Activated naive CD4-positive, alpha-beta T cell treated with anti-CD3 and anti-CD28 coated beads, Interleukin-2, amount 50 U/mL, for 72 hours (primary cell): ENCODE measurements at regions not wholly inside any gene's neighbourhood (a gene's known extent, or its start where the extent isn't known, plus 50 kb on each side); places are given as distances from the start of the nearest gene placed in this dataset.
"Not testable (repeated sequence)": the region's sequence is repeated elsewhere in the genome, so short reads cannot be mapped to it uniquely, and the experiment has no call there.

ENCODE experiments used
- ATAC-seq, 2 donors: fragments of 150-1000 bp; cut with Tn5 transposase; 2 replicates each; pipeline ENCODE4 v1.10.0; 2021; ENCODE audit warnings: mild to moderate bottlenecking in 2 of 2, moderate library complexity in 2 of 2
- DNase-seq, 2 donors: peaks; one replicate each; pipeline ENCODE4 v3.0.0; 2021 to 2022; ENCODE audit warnings: low spot score in 2 of 2
- H3K27ac Mint-ChIP-seq, 2 donors: one replicate each; pipeline ENCODE4 v1.8.0; 2022; ENCODE audit warnings: mild to moderate bottlenecking in 2 of 2, mixed read lengths in 2 of 2
- H3K36me3 Mint-ChIP-seq, 2 donors: one replicate each; pipeline ENCODE4 v1.8.0; 2022; ENCODE audit warnings: mixed read lengths in 2 of 2
- H3K9me3 Mint-ChIP-seq, 2 donors: one replicate each; pipeline ENCODE4 v1.8.0; 2022; ENCODE audit warnings: mixed read lengths in 2 of 2

DNA sequence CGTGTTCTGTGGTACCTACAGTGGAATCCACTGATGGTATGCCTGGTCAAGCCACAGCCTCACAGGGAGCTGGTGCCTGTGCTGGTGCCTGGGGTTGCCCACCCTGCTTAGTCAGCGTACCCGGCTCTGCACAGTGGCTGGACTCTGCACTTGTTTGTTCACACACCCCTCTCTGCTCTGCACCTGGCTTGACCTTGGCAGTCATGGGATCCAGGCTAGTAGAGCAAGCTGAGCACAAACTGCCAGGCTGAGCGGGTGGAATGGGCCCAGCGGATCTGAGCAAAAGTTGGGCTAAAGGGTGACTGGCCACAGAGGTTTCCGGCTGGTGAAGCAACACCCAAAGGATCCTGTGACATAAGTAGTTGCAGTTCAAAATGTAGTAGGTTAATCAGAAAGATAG is 163.5 kb downstream of the CDH19 start:
- H3K36me3 Mint-ChIP-seq = no peaks in the 10 kb centered on the region
- ATAC-seq (no peak), DNase-seq (no peak)
- H3K9me3 Mint-ChIP-seq = peaks cover 0 to 11% of the 10 kb centered on the region in 2 donors
- H3K27ac Mint-ChIP-seq = no peak overlapping the region

DNA sequence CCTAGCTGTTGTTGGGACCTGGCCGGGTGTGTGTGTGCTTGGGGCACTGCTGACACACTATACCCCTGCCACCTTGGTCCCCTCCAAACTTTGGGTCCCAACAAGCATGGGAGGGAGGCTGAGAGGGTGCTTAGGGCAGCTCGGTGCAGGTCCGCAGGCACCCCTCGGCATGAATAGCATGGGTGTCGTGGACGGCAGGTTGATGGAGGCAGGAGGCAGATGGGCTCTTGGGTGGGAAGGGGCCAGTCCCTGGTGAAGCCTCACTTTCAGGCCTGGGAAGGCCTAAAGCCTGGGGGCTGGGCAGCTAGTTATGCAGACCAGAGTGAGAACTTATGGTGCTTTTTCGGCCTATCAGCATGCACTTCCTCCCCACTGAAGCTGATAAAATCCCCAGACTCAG is 164.2 kb downstream of the CDH19 start:
- H3K9me3 Mint-ChIP-seq = peaks cover 0 to 11% of the 10 kb centered on the region in 2 donors
- no peaks in the 10 kb centered on the region for H3K36me3 Mint-ChIP-seq
- H3K27ac Mint-ChIP-seq = no peak overlapping the region
- ATAC-seq (no peak), DNase-seq (no peak)

GRCh38 chr18:66438711-66439536 is 165.0 kb downstream of the CDH19 start:
- no peak overlapping the region for H3K27ac Mint-ChIP-seq
- H3K9me3 Mint-ChIP-seq = peaks cover 0 to 7% of the 10 kb centered on the region in 2 donors
- no peaks in the 10 kb centered on the region for H3K36me3 Mint-ChIP-seq
- DNase-seq = no peak
- ATAC-seq = no peak

DNA sequence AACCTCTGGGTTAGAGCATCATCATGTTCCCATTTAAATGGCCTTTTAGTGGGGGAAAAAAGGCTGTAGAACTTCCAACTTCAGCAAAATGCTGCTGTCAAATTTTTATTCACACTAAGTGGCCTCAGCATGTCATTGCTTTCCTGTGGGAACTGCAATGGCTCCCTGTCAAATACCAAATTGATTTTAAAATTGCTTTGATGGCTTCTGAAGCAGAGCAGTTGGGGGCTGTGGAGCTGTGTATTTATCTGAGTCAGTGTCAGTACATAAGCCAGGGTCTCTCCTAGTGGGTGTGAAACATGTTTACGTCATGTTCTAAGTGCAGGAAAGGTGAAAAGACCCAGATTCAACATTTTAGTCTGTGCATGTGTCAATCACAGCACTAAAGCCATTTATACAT is 171.3 kb downstream of the CDH19 start:
- H3K36me3 Mint-ChIP-seq = no peaks in the 10 kb centered on the region
- no peak overlapping the region for H3K27ac Mint-ChIP-seq
- DNase-seq (no peak), ATAC-seq (no peak)
- peaks cover 0 to 5% of the 10 kb centered on the region in 2 donors for H3K9me3 Mint-ChIP-seq

DNA sequence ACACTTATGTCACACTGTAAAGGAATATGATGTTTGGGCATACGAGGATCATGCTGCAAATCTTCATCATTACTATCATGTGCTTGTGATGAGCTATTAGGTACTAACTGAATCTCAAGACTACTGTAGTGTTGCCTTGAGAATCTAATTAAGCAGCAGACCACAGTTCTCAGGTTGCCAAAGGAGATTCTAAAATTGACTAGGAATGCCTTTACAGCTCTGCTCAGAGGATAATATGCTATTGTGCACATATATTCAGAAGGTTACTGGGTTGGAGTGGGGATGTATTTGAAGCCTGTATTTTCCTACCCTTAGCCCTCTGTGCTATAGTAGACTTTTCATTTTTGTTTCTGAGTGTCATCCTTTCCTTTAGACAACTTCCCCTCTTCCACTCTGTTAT is 175.1 kb downstream of the CDH19 start:
- Mint-ChIP-seq H3K9me3 (peaks cover 5 to 7% of the 10 kb centered on the region in 2 donors), H3K27ac (no peak overlapping the region)
- no peak for ATAC-seq

GRCh38 chr18:66419400-66419799 is 184.5 kb downstream of the CDH19 start:
- H3K36me3 Mint-ChIP-seq = peaks cover 0 to 2% of the 10 kb centered on the region in 2 donors
- no peak overlapping the region for H3K27ac Mint-ChIP-seq
- peaks cover 9 to 13% of the 10 kb centered on the region in 2 donors for H3K9me3 Mint-ChIP-seq
- DNase-seq (no peak), ATAC-seq (no peak)

More for the DNA sequence above, 175.1 kb downstream of the CDH19 start:
- no peak for DNase-seq
- H3K36me3 Mint-ChIP-seq = no peaks in the 10 kb centered on the region

DNA sequence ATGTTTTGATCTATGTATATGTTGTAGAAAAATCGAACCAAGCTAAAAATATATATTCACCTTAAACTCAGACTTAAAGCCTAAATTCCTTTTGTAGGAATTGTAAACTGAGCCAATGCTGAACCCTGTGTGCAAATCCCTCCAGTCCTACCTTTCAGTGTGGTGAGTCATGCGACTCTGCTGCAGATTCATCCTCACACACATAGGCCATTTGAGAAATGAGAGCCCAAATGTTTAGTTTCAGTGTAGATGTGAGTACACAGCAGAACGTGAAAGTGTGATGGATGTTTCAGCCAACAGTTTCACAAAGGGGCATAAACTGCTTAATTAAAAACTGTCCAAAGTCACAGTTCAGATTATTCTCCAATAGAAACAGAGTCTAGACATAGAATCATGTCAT is 193.2 kb downstream of the CDH19 start:
- Mint-ChIP-seq H3K9me3 (peaks cover 4 to 5% of the 10 kb centered on the region in 2 donors), H3K36me3 (peaks cover 0 to 4% of the 10 kb centered on the region in 2 donors), H3K27ac (no peak overlapping the region)
- DNase-seq = no peak
- no peak for ATAC-seq

DNA sequence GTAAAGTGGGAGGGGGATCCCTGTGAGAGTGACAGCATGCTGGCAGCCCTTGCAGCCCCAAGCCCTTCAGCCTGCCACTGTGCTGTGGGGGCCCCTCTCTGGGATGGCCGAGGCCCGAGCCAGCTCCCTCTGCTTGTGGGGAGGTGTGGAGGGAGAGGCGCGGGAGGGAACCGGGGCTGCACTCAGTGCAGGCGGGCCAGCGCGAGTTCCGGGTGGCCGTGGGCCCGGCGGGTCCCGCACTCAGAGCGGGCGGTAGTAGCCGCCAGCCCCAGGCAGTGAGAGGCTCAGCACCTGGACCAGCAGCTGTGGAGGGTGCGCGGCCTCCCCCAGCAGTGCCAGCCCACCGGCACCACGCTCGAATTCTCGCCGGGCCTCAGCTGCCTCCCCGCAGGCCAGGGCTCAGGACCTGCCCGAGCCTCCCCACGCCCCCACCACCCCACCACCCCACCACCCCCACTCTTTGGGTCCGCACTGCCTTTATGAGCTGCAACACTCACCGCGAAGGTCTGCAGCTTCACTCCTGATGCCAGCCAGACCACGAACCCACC is 208.1 kb downstream of the CDH19 start:
- H3K27ac Mint-ChIP-seq = no peak overlapping the region

GRCh38 chr18:66393463-66393862 is 210.4 kb downstream of the CDH19 start:
- DNase-seq = no peak
- ATAC-seq = no peak
- H3K36me3 Mint-ChIP-seq = peaks cover 0 to 17% of the 10 kb centered on the region in 2 donors
- peaks cover 24 to 27% of the 10 kb centered on the region in 2 donors for H3K9me3 Mint-ChIP-seq
- no peak overlapping the region for H3K27ac Mint-ChIP-seq

More for the DNA sequence above, 208.1 kb downstream of the CDH19 start:
- Mint-ChIP-seq H3K9me3 (peaks cover 15 to 18% of the 10 kb centered on the region in 2 donors), H3K36me3 (peaks cover 0 to 9% of the 10 kb centered on the region in 2 donors)
- DNase-seq = no peak
- no peak for ATAC-seq

DNA sequence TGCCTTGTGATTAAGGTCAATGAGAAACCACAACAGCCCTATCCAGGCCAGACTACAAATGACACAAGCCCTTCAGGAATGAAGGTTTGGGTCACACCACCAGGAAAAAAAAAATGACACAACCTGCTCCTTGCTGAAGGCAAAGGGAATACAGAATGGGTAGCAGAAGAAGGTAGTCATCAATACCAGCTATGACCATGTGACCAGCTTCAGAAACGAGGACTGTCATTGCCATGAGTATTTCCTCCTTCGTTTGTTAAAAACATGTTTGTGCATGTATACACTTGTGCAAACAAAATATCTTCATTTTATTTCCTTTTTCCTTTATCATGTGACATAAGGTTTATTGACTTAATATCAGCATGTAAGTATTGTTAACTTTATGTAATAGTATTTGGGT is 226.6 kb downstream of the CDH19 start:
- Mint-ChIP-seq H3K9me3 (peaks cover 5 to 20% of the 10 kb centered on the region in 2 donors), H3K27ac (no peak overlapping the region), H3K36me3 (no peaks in the 10 kb centered on the region)
- DNase-seq (no peak), ATAC-seq (no peak)

DNA sequence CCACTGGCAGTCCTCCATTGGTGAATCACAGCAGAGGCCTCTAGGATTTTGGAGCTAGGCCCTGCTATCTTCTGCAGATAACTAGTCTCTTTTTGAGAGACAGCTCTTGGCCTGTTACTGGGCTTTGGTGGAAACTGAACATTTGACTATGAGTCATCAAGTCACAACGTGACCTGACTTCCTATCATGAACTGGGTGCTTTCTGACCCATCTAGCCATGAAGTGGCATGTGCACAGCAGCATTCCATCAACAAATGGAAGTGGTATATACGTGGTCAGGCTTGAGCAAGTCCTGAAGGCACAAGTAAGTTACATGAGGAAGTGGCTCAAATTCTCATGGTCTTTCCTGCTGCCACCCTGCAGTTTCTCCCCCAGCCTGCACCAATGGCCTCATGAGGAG is 228.5 kb downstream of the CDH19 start:
- not testable (repeated sequence) for DNase-seq, H3K27ac Mint-ChIP-seq, H3K36me3 Mint-ChIP-seq, ATAC-seq
- peaks cover 9 to 22% of the 10 kb centered on the region in 2 donors for H3K9me3 Mint-ChIP-seq

DNA sequence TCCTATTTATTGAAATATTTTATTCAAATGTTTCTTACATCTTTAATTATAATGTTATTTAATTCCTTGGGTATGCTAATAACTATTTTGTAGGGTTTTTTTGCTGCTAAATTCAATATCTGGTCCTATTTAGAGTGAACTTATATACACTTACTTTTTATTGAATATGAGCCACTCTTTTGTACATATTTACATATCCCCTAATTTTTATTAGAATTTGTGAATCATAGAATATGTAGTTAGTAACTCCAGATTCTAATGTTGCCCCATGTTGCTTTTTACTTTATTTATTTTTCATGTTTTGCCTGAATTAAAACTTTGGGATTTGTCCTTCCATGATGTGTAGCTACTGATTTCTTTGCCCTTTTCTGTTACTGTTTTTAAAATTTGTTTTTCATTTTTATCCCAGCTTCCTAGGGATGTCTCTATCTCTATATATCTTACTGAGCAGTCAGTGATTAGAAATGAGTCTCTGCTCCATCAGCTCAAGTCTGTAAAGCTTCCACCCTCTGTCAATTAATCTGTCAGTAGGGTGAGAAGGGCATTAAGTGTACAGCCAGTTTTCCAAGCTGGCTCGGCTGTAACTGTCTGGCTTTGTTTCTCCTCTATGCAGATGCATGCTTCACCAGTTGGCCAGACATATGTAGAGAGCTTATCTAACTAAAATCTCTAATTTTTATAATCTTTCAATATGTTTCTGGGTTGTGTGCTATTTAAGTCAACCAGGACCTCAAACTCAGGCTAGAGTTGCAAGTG is 256.9 kb downstream of the CDH19 start:
- DNase-seq (no peak), ATAC-seq (no peak)
- H3K27ac Mint-ChIP-seq = no peak overlapping the region
- no peaks in the 10 kb centered on the region for H3K36me3 Mint-ChIP-seq
- peaks cover 0 to 11% of the 10 kb centered on the region in 2 donors for H3K9me3 Mint-ChIP-seq

GRCh38 chr18:66344227-66344626 is 259.7 kb downstream of the CDH19 start:
- H3K27ac Mint-ChIP-seq = no peak overlapping the region
- DNase-seq = no peak
- no peak for ATAC-seq
- H3K36me3 Mint-ChIP-seq = no peaks in the 10 kb centered on the region
- H3K9me3 Mint-ChIP-seq = peaks cover 0 to 11% of the 10 kb centered on the region in 2 donors

DNA sequence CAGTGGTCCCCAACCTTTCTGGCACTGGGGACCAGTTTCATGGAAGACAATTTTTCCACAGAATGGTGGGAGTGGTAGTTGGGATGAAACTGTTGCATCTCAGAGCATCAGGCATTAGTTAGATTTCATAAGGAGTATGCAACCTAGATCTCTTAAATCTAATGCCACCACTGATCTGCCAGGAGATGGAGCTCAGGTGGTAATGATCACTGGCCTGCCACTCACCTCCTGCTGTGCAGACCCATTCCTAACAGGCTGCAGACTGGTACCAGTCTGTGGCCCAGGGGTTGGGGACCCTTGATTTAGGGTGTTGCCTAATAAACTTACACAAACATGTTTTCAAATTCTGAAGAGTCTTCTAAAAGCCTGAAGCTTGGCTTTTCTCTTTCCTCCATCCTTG is 261.3 kb downstream of the CDH19 start:
- no peak for DNase-seq
- H3K36me3 Mint-ChIP-seq = no peaks in the 10 kb centered on the region
- H3K27ac Mint-ChIP-seq = no peak overlapping the region
- H3K9me3 Mint-ChIP-seq = peaks cover 4 to 11% of the 10 kb centered on the region in 2 donors
- ATAC-seq = no peak

DNA sequence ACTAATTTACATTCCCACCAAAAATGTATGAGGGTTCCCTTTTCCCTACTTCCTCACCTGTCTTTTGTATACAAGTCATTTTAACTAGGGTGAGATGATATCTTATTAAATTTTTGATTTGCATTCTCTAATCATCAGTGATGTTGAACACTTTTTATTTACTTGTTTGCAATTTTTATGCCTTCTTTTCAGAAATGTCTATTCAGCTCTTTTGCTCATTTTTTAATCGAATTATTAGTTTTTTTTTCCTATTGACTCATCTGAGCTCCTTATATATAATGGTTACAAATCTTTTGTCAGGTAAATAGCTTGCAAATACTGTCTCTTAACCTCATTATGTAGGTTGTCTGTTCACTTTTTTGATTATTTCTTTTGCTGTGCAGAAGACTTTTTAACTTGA is 269.4 kb downstream of the CDH19 start:
- no peak for ATAC-seq
- no peak for DNase-seq
- Mint-ChIP-seq H3K36me3 (no peaks in the 10 kb centered on the region), H3K27ac (no peak overlapping the region), H3K9me3 (peaks cover 14 to 19% of the 10 kb centered on the region in 2 donors)

DNA sequence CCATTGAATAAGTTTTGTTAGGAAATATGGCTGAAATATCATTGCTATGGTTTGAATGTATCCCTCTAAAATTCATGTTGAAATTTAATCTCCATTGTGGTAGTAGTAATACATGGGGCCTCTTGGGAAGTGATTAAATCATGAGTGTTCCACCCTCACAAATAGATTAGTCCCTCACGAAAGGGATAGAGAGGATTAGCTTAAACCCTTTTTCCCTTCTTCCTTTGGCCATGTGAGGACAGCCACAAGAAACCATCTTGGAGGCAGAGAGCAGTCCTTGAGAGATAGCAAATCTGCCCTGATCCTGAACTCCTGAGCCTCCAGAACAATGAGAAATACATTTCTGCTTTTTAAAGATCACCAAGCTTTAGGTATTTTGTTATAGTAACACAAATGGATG is 274.2 kb downstream of the CDH19 start:
- ATAC-seq (no peak), DNase-seq (no peak)
- Mint-ChIP-seq H3K27ac (no peak overlapping the region), H3K9me3 (peaks cover 9 to 13% of the 10 kb centered on the region in 2 donors), H3K36me3 (no peaks in the 10 kb centered on the region)

DNA sequence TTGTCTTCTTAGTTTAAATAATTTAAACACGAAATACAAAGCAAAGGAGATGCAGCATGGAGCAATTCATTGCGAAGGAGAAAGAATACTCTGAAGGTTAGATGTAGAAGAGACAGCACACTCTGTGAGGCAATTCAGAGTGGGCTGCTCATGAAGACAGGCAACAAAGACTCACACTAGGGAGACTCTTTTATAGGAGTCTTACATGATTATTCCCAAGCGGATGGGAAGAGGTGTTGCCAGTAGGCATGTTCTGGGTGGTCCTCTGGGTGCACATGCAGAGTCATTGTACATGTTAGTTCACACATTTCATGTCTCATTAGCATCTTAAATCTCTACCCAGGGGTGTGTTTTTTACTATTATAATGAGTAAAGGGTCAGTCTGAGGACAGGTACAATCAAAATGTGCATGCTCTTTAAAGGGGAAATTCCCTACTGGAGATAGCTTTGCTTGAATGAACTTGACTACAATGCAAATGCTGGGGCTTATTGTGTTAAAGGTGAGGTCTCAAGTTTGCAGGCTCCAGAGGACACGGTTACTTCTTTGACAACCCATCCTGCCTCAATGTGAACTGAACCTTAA is 275.5 kb downstream of the CDH19 start:
- H3K36me3 Mint-ChIP-seq = no peaks in the 10 kb centered on the region
- no peak for DNase-seq
- H3K9me3 Mint-ChIP-seq = peaks cover 3 to 7% of the 10 kb centered on the region in 2 donors
- no peak overlapping the region for H3K27ac Mint-ChIP-seq
- no peak for ATAC-seq
